ENCODE measurements at regions not wholly inside any gene's neighbourhood (a gene's known extent, or its start where the extent isn't known, plus 50 kb on each side); places are given as distances from the start of the nearest gene placed in this dataset.

DNA sequence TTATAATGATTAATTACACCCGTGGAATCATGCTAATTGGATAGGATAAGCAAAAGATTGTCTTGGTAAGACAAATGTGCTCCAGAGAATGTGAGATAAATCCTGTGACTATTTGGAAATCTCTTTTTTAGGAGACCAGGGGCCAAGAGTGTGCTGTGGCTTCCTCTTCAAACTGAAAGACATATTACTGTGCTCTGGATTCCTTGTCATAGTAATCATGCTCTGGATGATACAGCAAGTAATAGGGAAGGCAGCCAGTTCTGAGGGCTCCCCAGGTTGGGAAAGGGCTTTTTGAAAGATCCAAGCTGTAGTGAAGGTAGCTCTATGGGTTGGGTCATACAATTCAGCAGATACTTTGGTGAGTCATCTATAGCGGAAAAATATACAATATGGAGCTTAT, 600.5 kb downstream of the PCDH18 start:
- POLR2A ChIA-PET: no interaction called here
- H3K27me3 ChIP-seq (ENCODE audit: control insufficient read depth, insufficient read depth, low read length): no peaks in the 10 kb centered on the region
- no peak overlapping the region for H3K4me3 ChIP-seq (ENCODE audit: low read depth, low read length)
- no peak for DNase-seq (ENCODE audit: low read depth, low spot score)
- CTCF ChIA-PET: no interaction called here
- peaks cover 8% of the 10 kb centered on the region; the same call in 1 of the 2 replicates for H3K9me3 ChIP-seq (ENCODE audit: control insufficient read depth, insufficient read depth, low read length)
- TF ChIP-seq, protein P1, sequence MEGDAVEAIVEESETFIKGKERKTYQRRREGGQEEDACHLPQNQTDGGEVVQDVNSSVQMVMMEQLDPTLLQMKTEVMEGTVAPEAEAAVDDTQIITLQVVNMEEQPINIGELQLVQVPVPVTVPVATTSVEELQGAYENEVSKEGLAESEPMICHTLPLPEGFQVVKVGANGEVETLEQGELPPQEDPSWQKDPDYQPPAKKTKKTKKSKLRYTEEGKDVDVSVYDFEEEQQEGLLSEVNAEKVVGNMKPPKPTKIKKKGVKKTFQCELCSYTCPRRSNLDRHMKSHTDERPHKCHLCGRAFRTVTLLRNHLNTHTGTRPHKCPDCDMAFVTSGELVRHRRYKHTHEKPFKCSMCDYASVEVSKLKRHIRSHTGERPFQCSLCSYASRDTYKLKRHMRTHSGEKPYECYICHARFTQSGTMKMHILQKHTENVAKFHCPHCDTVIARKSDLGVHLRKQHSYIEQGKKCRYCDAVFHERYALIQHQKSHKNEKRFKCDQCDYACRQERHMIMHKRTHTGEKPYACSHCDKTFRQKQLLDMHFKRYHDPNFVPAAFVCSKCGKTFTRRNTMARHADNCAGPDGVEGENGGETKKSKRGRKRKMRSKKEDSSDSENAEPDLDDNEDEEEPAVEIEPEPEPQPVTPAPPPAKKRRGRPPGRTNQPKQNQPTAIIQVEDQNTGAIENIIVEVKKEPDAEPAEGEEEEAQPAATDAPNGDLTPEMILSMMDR (IDR thresholded peaks at IDR 0.05; ENCODE audit: low read depth, low read length): no peak
- H3K27ac ChIP-seq (ENCODE audit: low read depth, low read length): no peak overlapping the region

- H3K27me3 ChIP-seq (ENCODE audit: control insufficient read depth, insufficient read depth, low read length): no peaks in the 10 kb centered on the region
- ChIA-PET POLR2A (no interaction called here), CTCF (no interaction called here)
- peaks cover 8% of the 10 kb centered on the region; the same call in 1 of the 2 replicates for H3K9me3 ChIP-seq (ENCODE audit: control insufficient read depth, insufficient read depth, low read length)
- H3K4me3 ChIP-seq (ENCODE audit: low read depth, low read length): no peak overlapping the region
- TF ChIP-seq, protein P1 (IDR thresholded peaks at IDR 0.05; ENCODE audit: low read depth, low read length): no peak
- no peak overlapping the region for H3K27ac ChIP-seq (ENCODE audit: low read depth, low read length)
- DNase-seq (ENCODE audit: low read depth, low spot score): no peak
Observed at GRCh38 chr4:136928957-136929411, 603.3 kb downstream of the PCDH18 start.

DNA sequence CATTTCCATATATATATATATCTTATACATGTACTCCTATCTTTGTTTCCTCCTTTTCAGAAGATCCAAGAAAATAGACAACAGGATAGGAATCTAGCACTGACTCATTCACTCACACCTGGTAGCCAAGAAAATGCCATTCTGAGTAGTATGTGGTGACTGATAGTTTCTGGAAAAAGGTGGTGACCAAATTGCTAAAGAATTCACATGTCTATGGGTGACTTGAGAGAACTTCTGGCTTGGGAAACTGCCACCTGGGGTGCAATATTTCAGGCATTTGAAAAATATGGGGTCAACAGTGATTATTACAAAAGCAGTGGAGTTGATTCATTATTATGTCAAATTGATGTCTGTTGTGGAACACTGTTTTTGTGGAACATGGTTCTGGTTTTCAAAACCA, 605.1 kb downstream of the PCDH18 start:
- POLR2A ChIA-PET: no interaction called here
- Histone ChIP-seq H3K27me3 (ENCODE audit: control insufficient read depth, insufficient read depth, low read length) (no peaks in the 10 kb centered on the region), H3K27ac (ENCODE audit: low read depth, low read length) (no peak overlapping the region), H3K9me3 (ENCODE audit: control insufficient read depth, insufficient read depth, low read length) (peaks cover 8% of the 10 kb centered on the region; the same call in 1 of the 2 replicates), H3K4me3 (ENCODE audit: low read depth, low read length) (no peak overlapping the region)
- CTCF ChIA-PET: no interaction called here
- TF ChIP-seq, protein P1 (IDR thresholded peaks at IDR 0.05; ENCODE audit: low read depth, low read length): no peak
- DNase-seq (ENCODE audit: low read depth, low spot score): no peak

DNA sequence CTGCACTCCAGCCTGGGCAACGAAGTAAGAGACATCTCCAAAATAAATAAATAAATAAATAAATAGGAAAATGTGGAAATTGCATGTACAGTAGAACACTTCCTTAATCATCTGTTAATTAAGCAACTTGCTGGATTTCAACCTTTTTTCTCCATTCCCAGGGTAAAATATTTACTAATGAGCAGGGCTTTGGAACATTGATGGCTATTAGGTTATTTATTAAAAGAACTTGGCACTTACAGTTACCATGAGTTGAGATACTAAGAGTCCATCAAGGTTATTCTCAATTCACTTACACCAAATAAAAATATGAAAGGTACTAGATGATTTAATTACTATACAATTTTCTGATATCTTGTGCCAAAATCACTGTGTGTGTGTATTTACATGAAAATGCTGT, 607.1 kb downstream of the PCDH18 start:
- peaks cover 8% of the 10 kb centered on the region; the same call in 1 of the 2 replicates for H3K9me3 ChIP-seq (ENCODE audit: control insufficient read depth, insufficient read depth, low read length)
- CTCF ChIA-PET: no interaction called here

DNA sequence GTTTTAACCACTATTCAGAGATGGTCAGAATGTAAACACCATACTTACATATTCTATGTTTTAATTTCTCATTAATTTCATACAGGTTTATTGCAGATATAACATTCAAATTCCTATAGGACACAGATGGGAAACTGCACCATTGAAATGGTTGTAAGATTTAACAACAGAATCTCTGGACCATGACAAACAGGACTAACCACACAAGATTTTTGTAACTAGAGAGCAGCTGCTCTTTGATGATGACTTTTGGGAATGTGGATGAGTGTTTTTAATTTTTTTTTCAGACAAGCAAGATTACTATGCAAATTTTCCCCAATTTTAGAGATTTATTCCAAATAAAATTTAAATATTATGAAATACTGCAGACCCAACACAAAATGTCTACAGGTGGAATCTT, 610.2 kb downstream of the PCDH18 start:
- no peak overlapping the region for H3K27ac ChIP-seq (ENCODE audit: low read depth, low read length)
- DNase-seq (ENCODE audit: low read depth, low spot score): no peak
- ChIA-PET CTCF (no interaction called here), POLR2A (no interaction called here)
- no peak overlapping the region for H3K4me3 ChIP-seq (ENCODE audit: low read depth, low read length)
- no peaks in the 10 kb centered on the region; the same call in 1 of the 2 replicates for H3K9me3 ChIP-seq (ENCODE audit: control insufficient read depth, insufficient read depth, low read length)
- no peaks in the 10 kb centered on the region for H3K27me3 ChIP-seq (ENCODE audit: control insufficient read depth, insufficient read depth, low read length)
- TF ChIP-seq, protein P1 (IDR thresholded peaks at IDR 0.05; ENCODE audit: low read depth, low read length): no peak

More for the DNA sequence above, 607.1 kb downstream of the PCDH18 start:
- no peaks in the 10 kb centered on the region for H3K27me3 ChIP-seq (ENCODE audit: control insufficient read depth, insufficient read depth, low read length)
- H3K27ac ChIP-seq (ENCODE audit: low read depth, low read length): no peak overlapping the region
- no peak for DNase-seq (ENCODE audit: low read depth, low spot score)
- TF ChIP-seq, protein P1 (IDR thresholded peaks at IDR 0.05; ENCODE audit: low read depth, low read length): no peak
- POLR2A ChIA-PET: no interaction called here
- no peak overlapping the region for H3K4me3 ChIP-seq (ENCODE audit: low read depth, low read length)
